VCaP (cell line): ENCODE measurements at regions not wholly inside any gene's neighbourhood (a gene's known extent, or its start where the extent isn't known, plus 50 kb on each side); places are given as distances from the start of the nearest gene placed in this dataset.
"Not testable (repeated sequence)": the region's sequence is repeated elsewhere in the genome, so short reads cannot be mapped to it uniquely, and the experiment has no call there.

Experiments used
- H3K27ac ChIP-seq: fragments of 450-650 bp; 2 replicates; pipeline ENCODE4 v1.5.1; 2017
- TF ChIP-seq, protein P1 (sequence below): fragments of 450-650 bp; conservative IDR thresholded peaks from 2 replicates; pipeline ENCODE4 v1.5.1; 2017; ENCODE audit warnings: mild to moderate bottlenecking, moderate library complexity

DNA sequence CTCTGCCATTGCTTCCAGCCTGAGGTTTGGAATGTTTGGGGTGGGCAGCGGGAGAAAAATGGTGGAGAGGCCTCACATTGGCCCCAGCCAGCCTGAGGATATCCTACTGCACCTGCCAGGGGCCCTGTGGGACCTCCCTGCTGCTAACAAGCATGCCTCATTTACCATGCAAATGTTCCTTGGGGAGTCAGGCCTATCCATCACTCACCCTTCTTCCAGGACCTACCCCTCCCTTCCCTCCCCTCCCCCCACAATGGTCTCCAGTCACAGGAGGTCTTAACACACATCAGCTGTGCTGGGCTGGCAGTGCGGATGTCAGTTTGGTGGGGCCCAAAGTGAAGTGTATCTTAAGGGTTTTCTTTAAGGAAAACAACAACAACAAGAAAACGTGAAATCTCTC lies 139.2 kb downstream of the SHOX start:
- TF ChIP-seq, protein P1, sequence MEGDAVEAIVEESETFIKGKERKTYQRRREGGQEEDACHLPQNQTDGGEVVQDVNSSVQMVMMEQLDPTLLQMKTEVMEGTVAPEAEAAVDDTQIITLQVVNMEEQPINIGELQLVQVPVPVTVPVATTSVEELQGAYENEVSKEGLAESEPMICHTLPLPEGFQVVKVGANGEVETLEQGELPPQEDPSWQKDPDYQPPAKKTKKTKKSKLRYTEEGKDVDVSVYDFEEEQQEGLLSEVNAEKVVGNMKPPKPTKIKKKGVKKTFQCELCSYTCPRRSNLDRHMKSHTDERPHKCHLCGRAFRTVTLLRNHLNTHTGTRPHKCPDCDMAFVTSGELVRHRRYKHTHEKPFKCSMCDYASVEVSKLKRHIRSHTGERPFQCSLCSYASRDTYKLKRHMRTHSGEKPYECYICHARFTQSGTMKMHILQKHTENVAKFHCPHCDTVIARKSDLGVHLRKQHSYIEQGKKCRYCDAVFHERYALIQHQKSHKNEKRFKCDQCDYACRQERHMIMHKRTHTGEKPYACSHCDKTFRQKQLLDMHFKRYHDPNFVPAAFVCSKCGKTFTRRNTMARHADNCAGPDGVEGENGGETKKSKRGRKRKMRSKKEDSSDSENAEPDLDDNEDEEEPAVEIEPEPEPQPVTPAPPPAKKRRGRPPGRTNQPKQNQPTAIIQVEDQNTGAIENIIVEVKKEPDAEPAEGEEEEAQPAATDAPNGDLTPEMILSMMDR, result no peak
- no peak overlapping the region for H3K27ac ChIP-seq

DNA sequence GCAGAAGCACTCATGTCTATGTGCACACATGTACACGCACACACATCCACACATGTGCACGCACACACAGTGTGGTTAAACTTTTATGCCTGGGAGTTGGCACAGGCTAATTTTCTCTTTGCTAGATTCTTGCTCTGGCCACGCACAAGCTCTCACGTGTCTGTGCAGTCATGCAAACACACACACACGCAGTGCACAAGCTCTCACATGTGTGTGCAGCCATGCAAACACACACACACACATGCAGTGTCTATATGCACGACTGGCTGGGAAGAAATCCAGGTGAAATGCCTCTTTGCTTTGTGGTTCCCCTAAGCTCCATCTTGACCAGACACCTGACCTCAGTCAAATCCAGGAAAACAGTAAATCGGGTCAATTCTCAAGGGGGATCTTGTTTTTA lies 138.0 kb downstream of the SHOX start:
- TF ChIP-seq, protein P1, result no peak

DNA sequence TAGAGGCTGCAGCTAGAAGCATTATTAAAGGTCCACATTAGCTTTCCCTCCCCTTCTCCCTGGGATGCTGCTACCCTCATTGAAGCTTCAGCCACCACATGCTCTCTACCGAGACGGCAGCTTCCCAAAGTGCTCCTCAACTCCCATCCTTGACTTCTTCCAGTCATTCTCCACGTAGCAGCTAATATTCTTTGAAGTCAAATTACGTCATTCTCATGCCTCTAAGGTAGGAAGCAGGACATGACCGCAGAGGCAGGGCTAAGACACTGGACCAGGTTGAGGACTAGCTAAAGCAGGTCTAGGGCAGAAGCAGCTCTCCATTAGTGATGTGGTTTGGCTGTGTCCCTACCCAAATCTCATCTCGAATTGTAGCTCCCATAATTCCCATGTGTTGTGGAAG lies 128.3 kb downstream of the SHOX start:
- TF ChIP-seq, protein P1, result no peak
- H3K27ac ChIP-seq, result no peak overlapping the region

More for the DNA sequence above, 138.0 kb downstream of the SHOX start:
- no peak overlapping the region for H3K27ac ChIP-seq

DNA sequence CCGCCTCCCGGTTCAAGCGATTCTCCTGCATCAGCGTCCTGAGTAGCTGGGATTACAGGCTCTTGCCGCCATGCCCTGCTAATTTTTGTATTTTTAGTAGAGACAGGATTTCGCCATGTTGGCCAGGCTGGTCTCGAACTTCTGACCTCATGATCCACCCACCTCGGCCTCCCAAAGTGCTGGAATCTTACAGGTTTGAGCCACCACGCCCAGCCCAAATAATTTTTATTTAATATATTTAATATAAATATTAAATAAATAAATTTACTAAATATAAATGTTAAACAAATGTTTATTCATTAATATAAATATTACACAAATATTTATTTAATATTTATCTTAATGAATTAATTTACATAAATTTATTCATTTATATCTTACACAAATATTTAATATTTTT lies 120.2 kb downstream of the SHOX start:
- TF ChIP-seq, protein P1, result no peak
- no peak overlapping the region for H3K27ac ChIP-seq

DNA sequence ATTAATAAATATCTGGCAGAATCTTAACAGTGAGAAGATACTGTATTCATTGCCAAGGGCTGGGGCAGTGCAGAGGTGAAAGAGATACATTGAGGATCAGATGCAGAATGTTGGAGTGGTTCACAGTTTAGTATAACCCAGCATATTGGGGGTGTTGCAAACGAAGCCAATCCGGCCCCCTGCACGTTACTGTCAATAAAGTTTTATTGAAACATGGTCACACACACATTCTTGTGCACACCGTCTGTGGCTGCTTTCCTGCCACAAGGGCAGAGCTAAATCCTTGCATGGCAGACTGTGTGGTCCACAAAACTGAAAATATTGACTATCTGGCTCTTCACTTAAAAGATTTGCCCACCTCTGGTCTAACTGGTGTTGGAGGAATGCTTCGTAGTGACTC lies 119.7 kb downstream of the SHOX start:
- H3K27ac ChIP-seq, result no peak overlapping the region
- TF ChIP-seq, protein P1, result no peak

DNA sequence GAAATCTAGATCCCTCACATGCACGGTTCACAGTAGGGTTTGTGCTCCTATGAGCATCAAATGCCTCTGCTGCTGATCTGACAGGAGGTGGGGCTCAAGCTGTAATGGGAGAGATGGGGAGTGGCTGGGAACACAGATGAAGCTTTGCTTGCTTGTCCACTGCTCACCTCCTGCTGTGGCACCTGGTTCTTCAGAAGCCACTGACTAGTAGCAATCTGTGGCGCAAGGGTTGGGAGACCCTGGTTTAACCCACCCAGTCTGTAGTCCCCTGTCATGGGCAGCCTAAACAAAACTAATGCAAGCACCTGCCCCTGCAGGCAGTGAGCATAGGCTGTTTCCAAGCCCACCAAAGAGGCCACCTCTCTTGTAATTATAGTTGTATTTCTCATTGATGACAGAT lies 116.6 kb downstream of the SHOX start:
- no peak overlapping the region for H3K27ac ChIP-seq
- TF ChIP-seq, protein P1, result no peak

DNA sequence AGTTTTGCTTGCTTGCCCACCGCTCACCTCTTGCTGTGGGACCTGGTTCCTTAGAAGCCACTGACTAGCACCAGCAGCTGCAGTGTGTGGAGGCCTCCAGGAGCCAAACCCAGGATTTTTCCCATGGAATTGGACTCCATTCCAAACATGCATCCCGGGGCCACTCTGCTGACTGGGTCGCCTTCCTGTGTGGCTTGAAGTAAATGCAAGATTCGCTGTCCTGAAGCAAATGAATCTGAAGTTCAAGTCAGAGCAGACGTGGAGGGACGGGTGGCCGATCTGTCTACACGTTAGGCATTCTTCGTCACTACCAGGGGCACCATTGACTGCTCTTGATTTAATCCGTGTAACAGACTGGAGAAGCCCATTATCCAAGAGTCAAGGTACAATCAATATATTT lies 109.0 kb downstream of the SHOX start:
- H3K27ac ChIP-seq, result no peak overlapping the region
- TF ChIP-seq, protein P1, result no peak

DNA sequence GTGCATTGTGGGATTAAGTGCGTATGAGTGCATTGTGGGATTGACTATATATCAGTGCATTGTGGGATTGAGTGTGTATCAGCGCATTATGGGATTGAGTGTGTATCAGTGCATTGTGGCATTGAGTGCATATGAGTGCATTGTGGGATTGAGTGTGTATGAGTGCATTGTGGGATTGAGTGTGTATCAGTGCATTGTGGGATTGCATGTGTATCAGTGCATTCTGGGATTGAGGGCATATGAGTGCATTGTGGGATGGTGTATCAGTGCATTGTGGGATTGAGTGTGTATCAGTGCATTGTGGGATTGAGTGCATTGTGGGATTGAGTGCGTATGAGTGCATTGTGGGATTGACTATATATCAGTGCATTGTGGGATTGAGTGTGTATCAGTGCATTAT lies 106.4 kb downstream of the SHOX start:
- H3K27ac ChIP-seq, result not testable (repeated sequence)
